ENCODE measurements at regions not wholly inside any gene's neighbourhood (a gene's known extent, or its start where the extent isn't known, plus 50 kb on each side); places are given as distances from the start of the nearest gene placed in this dataset.
"Not testable (repeated sequence)": the region's sequence is repeated elsewhere in the genome, so short reads cannot be mapped to it uniquely, and the experiment has no call there.

- no peak for DNase-seq
Measured at GRCh38 chr1:166511761-166512160, 327.5 kb upstream of the POGK start.

GRCh38 chr1:166514067-166514466, 325.2 kb upstream of the POGK start:
- DNase-seq, result no peak

GRCh38 chr1:166527752-166528151, 311.5 kb upstream of the POGK start:
- DNase-seq, result no peak

GRCh38 chr1:166538646-166539045, 300.6 kb upstream of the POGK start:
- no peak for DNase-seq

DNA sequence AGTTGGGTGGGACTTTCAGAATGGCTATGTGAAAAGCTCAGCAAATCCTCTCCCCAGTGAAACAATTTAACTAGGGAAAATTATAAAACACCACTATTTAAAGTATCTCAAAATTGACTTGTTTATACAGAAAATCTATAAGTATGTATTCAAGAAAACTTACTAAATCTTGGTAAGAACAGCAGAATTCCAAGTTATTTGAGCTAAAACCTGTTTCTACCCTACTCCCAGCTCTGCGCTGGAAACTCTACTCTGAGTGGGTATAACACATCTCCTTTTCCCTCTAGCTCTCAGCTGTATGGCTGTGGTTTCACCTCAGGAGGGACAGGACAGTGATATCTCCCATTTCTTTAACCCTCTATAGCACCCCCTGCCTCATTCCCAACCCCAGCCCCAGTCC, 295.2 kb upstream of the POGK start:
- no peak for DNase-seq

DNA sequence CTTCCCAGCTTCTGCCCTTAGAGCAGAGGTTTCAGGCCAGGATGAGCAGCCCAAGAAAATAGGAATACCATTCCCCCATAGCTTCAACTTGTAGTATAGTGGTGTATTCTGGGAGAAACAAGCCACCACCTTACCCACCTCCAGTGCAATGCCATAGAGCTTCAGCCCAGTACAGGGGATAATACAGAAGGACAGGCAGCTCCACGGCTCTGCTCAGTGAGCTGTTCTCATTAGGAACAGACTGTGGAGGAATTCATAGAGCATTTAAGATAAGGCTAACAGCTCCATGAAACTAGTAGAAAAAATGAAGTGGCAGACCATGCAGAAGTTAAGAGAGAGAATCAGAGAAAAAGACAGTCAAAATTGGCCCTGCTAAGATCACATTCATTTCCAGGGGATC, 294.7 kb upstream of the POGK start:
- DNase-seq, result no peak

GRCh38 chr1:166552706-166553105, 286.6 kb upstream of the POGK start:
- no peak for DNase-seq

- no peak for DNase-seq
Measured at GRCh38 chr1:166570954-166571353, 268.3 kb upstream of the POGK start.

- no peak for DNase-seq
Measured at GRCh38 chr1:166573199-166573598, 266.1 kb upstream of the POGK start.

DNA sequence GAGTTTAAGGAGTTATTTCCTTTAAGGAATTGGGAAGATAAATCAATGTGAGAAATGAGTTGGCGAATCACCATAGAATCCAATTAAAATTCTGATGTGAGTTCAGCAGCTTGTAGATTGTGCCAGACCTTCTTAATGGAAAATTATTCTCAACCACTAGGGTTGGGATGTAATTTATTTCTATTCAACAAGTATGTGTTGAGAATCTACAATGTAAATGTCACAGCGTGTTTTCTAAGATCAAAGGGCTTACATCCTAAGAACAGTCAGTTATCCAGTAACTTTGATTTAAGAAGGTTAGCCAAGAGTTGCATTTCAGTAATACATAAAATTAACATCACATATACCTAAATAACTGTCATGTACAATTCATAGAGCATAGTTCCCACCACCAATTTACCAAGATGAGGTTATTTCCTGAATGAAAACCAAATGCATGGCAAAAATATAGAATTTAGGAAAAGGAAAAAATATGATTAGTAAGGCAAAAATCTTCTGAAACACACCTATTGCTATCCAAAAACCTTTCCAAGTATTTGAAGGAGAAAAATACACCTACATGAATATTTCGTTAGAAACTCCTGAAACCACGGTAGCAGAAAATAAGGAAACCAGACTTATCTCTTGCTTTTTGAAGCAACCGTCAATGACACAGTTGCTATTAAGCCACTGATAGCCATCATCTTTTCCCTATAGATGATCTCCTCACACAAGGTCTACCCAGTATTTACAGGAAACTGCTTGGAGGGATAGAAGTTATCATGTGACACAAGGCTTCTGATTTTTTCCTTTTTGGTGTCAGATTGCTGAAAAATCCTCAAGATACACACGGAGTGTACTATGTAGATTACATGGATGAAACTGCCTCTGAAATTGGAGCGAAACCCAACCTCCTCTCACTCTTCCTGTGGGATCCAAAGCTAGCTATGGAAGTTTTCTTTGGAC, 259.4 kb upstream of the POGK start:
- DNase-seq, result no peak

DNA sequence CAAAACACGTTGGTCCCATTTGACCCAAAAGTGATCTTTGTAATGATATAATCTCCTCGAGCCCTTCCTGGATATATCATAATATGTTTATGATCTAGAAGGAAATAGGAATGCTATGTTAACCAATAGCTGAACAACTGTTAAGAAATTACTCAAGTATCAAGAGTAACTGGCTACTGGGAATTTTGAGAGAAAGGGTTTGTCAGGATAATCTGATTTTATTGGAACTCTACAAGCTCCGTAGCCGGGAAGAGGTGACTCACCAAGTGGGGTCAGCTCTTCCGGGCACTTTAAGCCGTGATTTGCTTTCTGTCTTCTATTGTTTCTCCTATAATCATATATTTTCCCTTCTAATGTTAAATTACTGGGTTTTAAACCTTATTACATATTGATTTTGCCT, 250.5 kb upstream of the POGK start:
- DNase-seq, result no peak

- DNase-seq, result no peak
Measured at GRCh38 chr1:166590161-166590560, 249.1 kb upstream of the POGK start.

DNA sequence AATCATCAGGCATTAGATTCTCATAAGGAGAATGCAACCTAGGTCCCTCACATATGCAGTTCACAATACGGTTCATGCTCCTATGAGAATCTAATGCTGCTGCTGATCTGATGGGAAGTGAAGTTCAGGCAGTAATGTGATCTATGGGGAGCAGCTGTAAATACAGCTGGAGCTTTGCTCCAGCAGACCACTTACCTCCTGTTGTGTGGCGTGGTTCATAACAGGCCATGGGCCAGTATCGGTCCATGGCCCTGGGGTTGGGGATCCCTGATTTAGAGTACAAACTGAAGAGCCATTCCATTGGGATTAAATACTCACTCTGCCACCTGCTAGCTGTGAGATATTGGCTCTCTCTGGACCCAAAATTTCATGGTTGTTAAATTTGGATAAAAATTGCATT, 244.6 kb upstream of the POGK start:
- DNase-seq, result no peak

- no peak for DNase-seq
Measured at GRCh38 chr1:166597516-166597915, 241.8 kb upstream of the POGK start.

DNA sequence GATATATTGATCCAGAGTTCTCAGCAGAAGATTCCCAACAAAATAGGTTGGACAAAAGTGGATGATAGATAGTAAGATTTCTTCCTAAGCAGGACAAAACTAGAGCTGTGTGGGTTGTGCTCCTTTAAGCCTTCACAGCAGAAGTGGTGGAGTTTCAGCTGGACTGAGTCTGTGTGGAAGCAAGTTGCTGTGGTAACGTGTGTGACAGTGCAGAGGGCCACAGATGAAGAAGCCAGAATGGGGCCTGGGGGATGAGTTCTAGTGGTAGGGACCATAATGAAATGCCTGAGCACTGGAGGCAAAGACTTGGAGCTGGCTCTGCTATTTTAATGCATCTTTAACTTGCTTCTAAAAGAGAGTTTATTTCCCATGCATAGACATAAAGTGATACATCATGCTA, 238.7 kb upstream of the POGK start:
- DNase-seq, result no peak

GRCh38 chr1:166601650-166602278, 237.5 kb upstream of the POGK start:
- DNase-seq, result no peak

- not testable (repeated sequence) for DNase-seq
Measured at GRCh38 chr1:166602801-166603200, 236.5 kb upstream of the POGK start.

DNA sequence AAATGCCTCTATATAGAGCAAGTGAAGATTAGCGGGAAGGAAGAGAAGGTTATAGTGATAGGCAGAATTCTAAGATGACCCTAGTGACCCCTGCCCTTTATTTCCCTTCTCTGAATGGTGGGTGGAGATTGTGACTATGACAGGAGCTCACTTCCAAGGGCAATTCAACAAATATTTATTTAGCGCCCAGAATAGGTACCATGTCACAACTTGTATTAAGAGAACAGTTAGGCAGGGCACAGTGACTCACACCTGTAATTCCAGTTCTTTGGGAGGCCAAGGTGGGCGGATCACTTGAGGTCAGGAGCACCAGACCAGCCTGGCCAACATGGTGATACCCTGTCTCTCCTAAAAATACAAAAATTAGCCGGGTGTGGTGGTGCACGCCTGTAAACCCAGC, 236.0 kb upstream of the POGK start:
- DNase-seq, result no peak

GRCh38 chr1:166605137-166605536, 234.1 kb upstream of the POGK start:
- no peak for DNase-seq

GRCh38 chr1:166612886-166613285, 226.4 kb upstream of the POGK start:
- no peak for DNase-seq

- no peak for DNase-seq
Measured at GRCh38 chr1:166616206-166616605, 223.1 kb upstream of the POGK start.

GRCh38 chr1:166626711-166627110, 212.6 kb upstream of the POGK start:
- DNase-seq, result no peak

DNA sequence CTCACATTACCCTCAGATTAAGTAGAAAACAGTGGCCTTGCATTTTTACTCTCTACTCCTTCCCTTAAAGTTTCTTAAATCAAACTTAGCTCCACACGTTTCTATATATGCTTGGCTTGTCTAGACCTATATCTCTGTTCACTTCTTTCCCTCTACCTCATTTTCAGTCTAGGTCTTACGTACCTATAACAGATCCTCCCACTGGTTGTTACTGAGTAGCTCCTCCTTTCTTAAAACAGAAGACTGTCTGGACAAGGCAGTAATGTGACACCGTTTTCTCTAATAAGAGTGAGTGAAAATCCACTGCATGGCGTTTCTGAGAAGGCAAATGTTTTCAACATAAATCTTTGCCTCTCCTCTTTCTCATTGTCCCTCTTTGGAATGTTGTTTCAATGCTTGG, 211.7 kb upstream of the POGK start:
- no peak for DNase-seq

- no peak for DNase-seq
Measured at GRCh38 chr1:166628259-166628658, 211.0 kb upstream of the POGK start.

DNA sequence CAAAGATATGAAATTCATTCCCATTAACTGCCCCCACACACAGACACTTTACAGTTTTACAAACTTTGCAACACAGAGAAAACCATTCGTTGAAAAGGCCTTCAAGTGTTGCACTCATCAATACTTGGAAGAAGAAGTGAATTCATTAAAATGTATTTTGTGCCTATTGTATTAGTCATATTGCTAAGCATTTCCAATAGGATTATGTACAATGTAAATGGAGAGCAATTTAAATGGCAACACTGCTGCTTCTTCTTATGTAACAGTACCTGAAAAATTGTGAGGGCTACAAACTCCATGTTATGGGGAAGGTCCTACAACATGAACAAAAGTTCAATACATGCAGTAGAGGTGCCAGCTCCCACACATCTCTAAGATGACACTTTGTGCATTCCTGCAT, 209.3 kb upstream of the POGK start:
- DNase-seq, result no peak
